ENCODE measurements at regions not wholly inside any gene's neighbourhood (a gene's known extent, or its start where the extent isn't known, plus 50 kb on each side); places are given as distances from the start of the nearest gene placed in this dataset.

DNA sequence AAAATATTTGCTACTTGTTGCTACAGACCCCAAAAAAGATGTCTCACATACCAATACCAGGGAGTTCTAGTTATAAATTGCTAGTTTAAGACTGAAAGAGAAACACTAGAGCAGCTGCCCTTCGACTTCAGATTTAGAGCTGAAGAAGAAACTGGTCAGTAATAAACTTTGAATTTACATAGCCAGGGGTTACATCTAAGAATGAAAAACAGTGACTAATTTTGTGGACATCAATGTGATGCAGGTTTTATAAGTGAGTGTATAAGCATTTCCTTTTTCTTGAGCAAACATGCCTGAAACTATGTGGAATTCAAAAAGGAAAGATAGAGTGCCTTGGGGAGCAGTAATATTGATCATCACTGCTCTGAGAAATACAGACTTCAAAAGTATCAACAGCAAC, 724.9 kb upstream of the MIR17HG start:
- TF ChIP-seq CTCF (IDR thresholded peaks at IDR 0.05; ENCODE audit: low read depth, low read length) (no peak), EZH2phosphoT487 (IDR thresholded peaks at IDR 0.05; ENCODE audit: low read depth) (no peak)

All from OCI-LY3 (cell line).